Mesenchymal stem cell (in vitro differentiated cells and primary cell): ENCODE measurements at regions not wholly inside any gene's neighbourhood (a gene's known extent, or its start where the extent isn't known, plus 50 kb on each side); places are given as distances from the start of the nearest gene placed in this dataset.

ENCODE experiments used
- DNase-seq: peaks from one replicate; pipeline ENCODE4 v3.0.0-alpha.2; 2013
- H2AFZ ChIP-seq: one replicate; pipeline ENCODE4 v1.6.1; 2013; ENCODE audit warnings: low read depth, mild to moderate bottlenecking, control low read depth, inconsistent platforms, low read length, moderate library complexity
- H2AK5ac ChIP-seq: 2 replicates; pipeline ENCODE4 v1.6.1; 2013; ENCODE audit warnings: low read length, moderate library complexity, mild to moderate bottlenecking, inconsistent platforms; ENCODE audit not compliant: severe bottlenecking
- H2BK120ac ChIP-seq: one replicate; pipeline ENCODE4 v1.6.1; 2013; ENCODE audit warnings: low read depth, mild to moderate bottlenecking, inconsistent platforms, low read length, moderate library complexity
- H2BK12ac ChIP-seq, 2 experiments: one replicate each; pipeline ENCODE4 v1.6.1; 2013; ENCODE audit warnings: inconsistent platforms in 2 of 2, low read length in 2 of 2, mild to moderate bottlenecking in 2 of 2, moderate library complexity in 2 of 2, control low read depth in 1 of 2
- H2BK15ac ChIP-seq: one replicate; pipeline ENCODE4 v1.6.1; 2013; ENCODE audit warnings: mild to moderate bottlenecking, low read depth, inconsistent platforms; ENCODE audit not compliant: poor library complexity, severe bottlenecking
- H2BK5ac ChIP-seq: 2 replicates; pipeline ENCODE4 v1.6.1; 2013; ENCODE audit warnings: low read depth, mild to moderate bottlenecking, low read length, control low read depth, inconsistent platforms; ENCODE audit not compliant: poor library complexity, severe bottlenecking
- H3K14ac ChIP-seq, 2 experiments: one replicate each; pipeline ENCODE4 v1.6.1; 2013; ENCODE audit warnings: inconsistent platforms in 2 of 2, low read length in 2 of 2, control low read depth in 1 of 2, mild to moderate bottlenecking in 1 of 2, moderate library complexity in 1 of 2
- H3K18ac ChIP-seq, 2 experiments: one replicate each; pipeline ENCODE4 v1.6.1; 2013; ENCODE audit warnings: inconsistent platforms in 2 of 2, low read length in 2 of 2, control low read depth in 1 of 2, low read depth in 1 of 2, mild to moderate bottlenecking in 1 of 2
- H3K23ac ChIP-seq, 2 experiments: one replicate each; pipeline ENCODE4 v1.6.1; 2013; ENCODE audit warnings: inconsistent platforms in 2 of 2, low read length in 2 of 2, mild to moderate bottlenecking in 2 of 2, moderate library complexity in 2 of 2, control low read depth in 1 of 2
- H3K27ac ChIP-seq: 2 replicates; pipeline ENCODE4 v1.5.1; 2013; ENCODE audit warnings: mild to moderate bottlenecking, moderate library complexity, low read length, control low read depth, inconsistent platforms; ENCODE audit not compliant: poor library complexity, severe bottlenecking
- H3K27me3 ChIP-seq, 2 experiments: 2 replicates each; pipeline versions ENCODE4 v1.6.1 to v1.7.0; 2013; ENCODE audit warnings: low read length in 2 of 2, mild to moderate bottlenecking in 2 of 2, moderate library complexity in 2 of 2, control low read depth in 1 of 2, inconsistent platforms in 1 of 2; ENCODE audit not compliant: control insufficient read depth in 1 of 2, insufficient read depth in 1 of 2
- H3K36me3 ChIP-seq, 2 experiments: 2 replicates each; pipeline versions ENCODE4 v1.6.1 to v1.7.0; 2013; ENCODE audit warnings: low read length in 2 of 2, control low read depth in 1 of 2, inconsistent platforms in 1 of 2, low read depth in 1 of 2, mild to moderate bottlenecking in 1 of 2; ENCODE audit not compliant: insufficient read depth in 2 of 2, control insufficient read depth in 1 of 2
- H3K4ac ChIP-seq, 2 experiments: one replicate each; pipeline ENCODE4 v1.6.1; 2013; ENCODE audit warnings: inconsistent platforms in 2 of 2, low read length in 2 of 2, mild to moderate bottlenecking in 2 of 2, moderate library complexity in 2 of 2, control low read depth in 1 of 2, low read depth in 1 of 2
- H3K4me1 ChIP-seq: 2 replicates; pipeline ENCODE4 v1.6.1; 2013; ENCODE audit warnings: low read depth, low read length, control low read depth; ENCODE audit not compliant: control insufficient read depth, insufficient read depth
- H3K4me2 ChIP-seq: 2 replicates; pipeline ENCODE4 v1.6.1; 2013; ENCODE audit warnings: low read length, mild to moderate bottlenecking, inconsistent platforms; ENCODE audit not compliant: poor library complexity, severe bottlenecking
- H3K4me3 ChIP-seq, 2 experiments: 2 replicates each; pipeline versions ENCODE4 v1.5.1 to v1.7.0; 2013; ENCODE audit warnings: low read length in 2 of 2, mild to moderate bottlenecking in 2 of 2, control low read depth in 1 of 2, low read depth in 1 of 2; ENCODE audit not compliant: insufficient read depth in 1 of 2
- H3K79me1 ChIP-seq: replicated peaks from 2 replicates; pipeline ENCODE4 v1.6.1; 2013; ENCODE audit warnings: mild to moderate bottlenecking, control low read depth, low read length, inconsistent platforms; ENCODE audit not compliant: poor library complexity, severe bottlenecking
- H3K9ac ChIP-seq: 2 replicates; pipeline ENCODE4 v1.7.0; 2013; ENCODE audit warnings: mild to moderate bottlenecking, low read length, moderate library complexity
- H3K9me3 ChIP-seq: 2 replicates; pipeline ENCODE4 v1.7.0; 2013; ENCODE audit warnings: mild to moderate bottlenecking, low read length; ENCODE audit not compliant: control insufficient read depth
- H4K8ac ChIP-seq: one replicate; pipeline ENCODE4 v1.6.1; 2013; ENCODE audit warnings: inconsistent platforms, mild to moderate bottlenecking, low read length, moderate library complexity
- H4K91ac ChIP-seq: one replicate; pipeline ENCODE4 v1.6.1; 2013; ENCODE audit warnings: mild to moderate bottlenecking, low read length, inconsistent platforms
- WGBS: methylation state at CpG from one replicate; pipeline ENCODE4 v1.1.7; 2013; ENCODE audit warnings: mixed read lengths; 5-methylcytosine and 5-hydroxymethylcytosine counted together

DNA sequence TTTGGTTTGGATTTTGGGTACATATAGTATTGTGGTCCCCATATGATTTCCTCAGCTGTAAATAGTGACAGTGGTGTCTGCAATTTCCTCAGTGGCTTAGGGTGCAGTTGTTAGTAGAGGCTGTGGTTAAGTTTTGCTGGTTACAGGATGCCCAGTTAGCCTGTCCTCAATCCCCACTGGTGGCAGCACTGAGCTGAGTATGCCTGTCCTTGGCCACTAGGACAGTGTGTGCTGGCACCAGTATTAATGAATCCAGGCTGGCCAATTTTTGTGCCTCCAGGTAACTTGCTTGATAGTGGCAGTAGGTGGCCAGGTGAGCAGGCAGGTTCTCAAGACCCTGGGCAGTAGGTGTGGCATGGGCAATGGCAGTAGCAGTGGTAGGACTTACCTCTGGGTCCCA, 973.1 kb downstream of the TMEM182 start:
- Histone ChIP-seq H3K14ac (no peak overlapping the region), H3K27me3 (no peaks in the 10 kb centered on the region), H4K8ac (no peak overlapping the region), H2BK5ac (no peak overlapping the region), H3K36me3 (no peaks in the 10 kb centered on the region), H2BK15ac (no peak overlapping the region), H3K23ac (no peak overlapping the region), H2BK12ac (no peak overlapping the region), H3K79me1 (no peaks in the 10 kb centered on the region), H2BK120ac (no peak overlapping the region), H3K4me3 (peak overlapping the region in 1 of 2 experiments; percentile 21), H3K18ac (no peak overlapping the region), H2AFZ (no peak overlapping the region), H3K9me3 (peaks cover 50% of the 10 kb centered on the region), H3K4me2 (no peak overlapping the region), H3K4me1 (peaks cover under 1% of the 10 kb centered on the region), H2AK5ac (no peak overlapping the region), H3K27ac (no peak overlapping the region), H3K4ac (no peak overlapping the region), H4K91ac (no peak overlapping the region), H3K9ac (no peak overlapping the region)
- no peak for DNase-seq

DNA sequence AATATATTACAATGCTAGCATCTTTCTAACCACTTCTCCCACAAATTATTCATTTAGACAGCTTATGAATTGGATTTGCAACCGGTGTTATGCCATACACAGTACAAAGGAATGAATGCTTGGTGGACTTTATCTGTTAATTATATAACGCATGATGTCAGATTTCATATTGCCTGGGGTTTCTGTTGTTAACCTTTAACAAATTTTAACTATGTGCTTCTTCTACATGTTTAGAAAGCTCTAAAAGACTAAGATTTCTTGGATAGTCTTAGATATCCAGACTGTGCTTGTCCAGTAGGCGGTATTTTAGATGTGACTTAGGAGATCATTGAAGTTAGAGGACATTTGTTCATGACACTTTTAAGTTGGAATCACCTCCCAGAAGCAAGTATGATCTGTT, 976.3 kb downstream of the TMEM182 start:
- Histone ChIP-seq H3K18ac (no peak overlapping the region), H2AK5ac (no peak overlapping the region), H3K4ac (no peak overlapping the region), H3K23ac (no peak overlapping the region), H3K9ac (no peak overlapping the region), H2BK5ac (no peak overlapping the region), H4K91ac (no peak overlapping the region), H3K36me3 (no peaks in the 10 kb centered on the region), H3K4me2 (no peak overlapping the region), H3K79me1 (no peaks in the 10 kb centered on the region), H2AFZ (no peak overlapping the region), H3K4me1 (peaks cover 2% of the 10 kb centered on the region), H3K9me3 (peaks cover 38% of the 10 kb centered on the region), H2BK15ac (no peak overlapping the region), H3K14ac (no peak overlapping the region), H3K4me3 (no peak overlapping the region), H4K8ac (no peak overlapping the region), H3K27ac (peak overlapping the region; percentile 81), H3K27me3 (no peaks in the 10 kb centered on the region), H2BK12ac (no peak overlapping the region), H2BK120ac (no peak overlapping the region)
- DNase-seq: no peak
- 98% methylated on average over 3 of the region's 3 CpGs for WGBS

DNA sequence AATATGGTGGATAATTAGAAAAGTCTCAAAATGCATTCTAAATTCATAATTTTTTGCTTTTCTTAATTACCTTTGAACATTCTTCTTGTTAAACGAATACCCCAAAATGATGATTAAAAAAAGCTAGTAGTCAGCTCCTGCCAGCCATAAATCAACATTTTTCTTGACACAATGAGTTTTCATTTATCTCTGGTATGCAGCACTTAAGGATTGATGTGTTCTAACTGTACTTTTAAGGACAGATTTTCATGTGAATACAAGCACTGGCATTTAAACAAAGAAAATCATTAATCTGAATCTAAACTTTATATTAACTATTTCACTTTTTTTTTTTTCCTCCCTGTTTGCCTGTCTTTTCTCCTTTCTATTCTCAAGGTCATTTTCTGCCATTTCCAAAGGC, 976.8 kb downstream of the TMEM182 start:
- Histone ChIP-seq H3K4me2 (no peak overlapping the region), H3K23ac (no peak overlapping the region), H4K91ac (no peak overlapping the region), H3K36me3 (no peaks in the 10 kb centered on the region), H3K79me1 (no peaks in the 10 kb centered on the region), H3K4ac (no peak overlapping the region), H2BK5ac (no peak overlapping the region), H4K8ac (no peak overlapping the region), H3K9ac (no peak overlapping the region), H3K4me1 (peaks cover 2% of the 10 kb centered on the region), H2BK12ac (no peak overlapping the region), H2BK15ac (no peak overlapping the region), H2BK120ac (no peak overlapping the region), H3K27me3 (no peaks in the 10 kb centered on the region), H3K27ac (peak overlapping the region; percentile 73), H3K14ac (no peak overlapping the region), H3K18ac (no peak overlapping the region), H2AK5ac (no peak overlapping the region), H3K4me3 (no peak overlapping the region), H3K9me3 (peaks cover 33% of the 10 kb centered on the region), H2AFZ (no peak overlapping the region)
- 60% methylated on average over 1 of the region's 1 CpG for WGBS
- no peak for DNase-seq

DNA sequence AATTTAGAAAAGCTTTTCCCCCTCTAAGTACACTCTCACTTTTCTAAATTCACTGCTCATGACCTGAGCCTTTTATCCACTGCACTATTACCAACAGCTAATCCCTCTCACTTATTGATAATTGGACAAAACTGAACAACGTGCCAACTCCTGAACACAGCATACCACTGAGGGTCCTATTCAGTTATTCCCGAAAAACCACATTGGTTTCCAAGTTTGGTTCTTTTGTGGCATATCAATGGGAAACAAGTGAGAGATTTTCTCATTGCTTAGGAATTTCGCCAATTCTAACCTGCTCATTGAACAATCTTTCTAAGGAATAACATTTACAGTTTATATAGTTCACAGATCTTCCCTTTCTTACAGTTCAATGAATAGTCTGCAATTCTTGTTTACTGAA, 977.4 kb downstream of the TMEM182 start:
- Histone ChIP-seq H2BK12ac (no peak overlapping the region), H2BK5ac (no peak overlapping the region), H2AFZ (no peak overlapping the region), H4K8ac (no peak overlapping the region), H3K9me3 (peaks cover 28% of the 10 kb centered on the region), H3K4me3 (no peak overlapping the region), H3K9ac (no peak overlapping the region), H2AK5ac (no peak overlapping the region), H3K18ac (no peak overlapping the region), H3K4me2 (no peak overlapping the region), H2BK15ac (no peak overlapping the region), H3K27me3 (no peaks in the 10 kb centered on the region), H3K4me1 (peaks cover 2% of the 10 kb centered on the region), H3K79me1 (no peaks in the 10 kb centered on the region), H4K91ac (no peak overlapping the region), H3K4ac (no peak overlapping the region), H2BK120ac (no peak overlapping the region), H3K27ac (peak overlapping the region; percentile 73), H3K14ac (no peak overlapping the region), H3K36me3 (no peaks in the 10 kb centered on the region), H3K23ac (no peak overlapping the region)
- no peak for DNase-seq
- WGBS: 55% methylated on average over 2 of the region's 3 CpGs
